SK-N-SH treated with all-trans-retinoic acid at 6 μM for 48 hours (cell line): ENCODE measurements at regions not wholly inside any gene's neighbourhood (a gene's known extent, or its start where the extent isn't known, plus 50 kb on each side); places are given as distances from the start of the nearest gene placed in this dataset.
"Not testable (repeated sequence)": the region's sequence is repeated elsewhere in the genome, so short reads cannot be mapped to it uniquely, and the experiment has no call there.

Experiments
- ATAC-seq: fragments of 200-7000 bp; cut with Tn5 transposase; 3 replicates; pipeline ENCODE4 v1.9.1; 2020; ENCODE audit warnings: mild to moderate bottlenecking, moderate library complexity
- ARNTL ChIP-seq: fragments of 450-650 bp; formaldehyde crosslinking; IDR thresholded peaks from 2 replicates; pipeline ENCODE4 v1.5.0; 2020; ENCODE audit warnings: low read depth, mild to moderate bottlenecking, moderate library complexity, borderline replicate concordance
- BACH2 ChIP-seq: fragments of 250-450 bp; sonication (Bioruptor Pico); IDR thresholded peaks from 2 replicates; pipeline ENCODE4 v1.9.0; 2021; ENCODE audit warnings: mild to moderate bottlenecking, borderline replicate concordance
- CSDC2 ChIP-seq: fragments of 250-450 bp; sonication (Bioruptor Pico); IDR thresholded peaks from 2 replicates; pipeline ENCODE4 v1.5.0; 2020; ENCODE audit warnings: mild to moderate bottlenecking, moderate library complexity
- ESRRG ChIP-seq: fragments of 250-450 bp; sonication (Bioruptor Pico); IDR thresholded peaks from 2 replicates; pipeline ENCODE4 v1.6.1; 2021; ENCODE audit warnings: mild to moderate bottlenecking
- GLIS3 ChIP-seq: fragments of 250-450 bp; sonication (Bioruptor Pico); IDR thresholded peaks from 2 replicates; pipeline ENCODE4 v1.5.0; 2020; ENCODE audit warnings: mild to moderate bottlenecking, moderate library complexity
- ISL1 ChIP-seq: fragments of 250-450 bp; sonication (Bioruptor Pico); IDR thresholded peaks from 2 replicates; pipeline ENCODE4 v2.1.2; 2022; ENCODE audit warnings: mild to moderate bottlenecking, moderate library complexity
- OSR1 ChIP-seq: fragments of 250-450 bp; sonication (Bioruptor Pico); IDR thresholded peaks from 2 replicates; pipeline ENCODE4 v1.8.0; 2022; ENCODE audit warnings: moderate library complexity, mild to moderate bottlenecking, inconsistent platforms
- PPARA ChIP-seq: fragments of 250-450 bp; sonication (Bioruptor Pico); IDR thresholded peaks from 2 replicates; pipeline ENCODE4 v1.5.0; 2020; ENCODE audit warnings: mild to moderate bottlenecking, borderline replicate concordance
- SNAI2 ChIP-seq: fragments of 250-450 bp; sonication (Bioruptor Pico); IDR thresholded peaks from 2 replicates; pipeline ENCODE4 v1.5.0; 2020; ENCODE audit warnings: mild to moderate bottlenecking, moderate library complexity
- TCF4 ChIP-seq: fragments of 250-450 bp; sonication (Bioruptor Pico); IDR thresholded peaks from 2 replicates; pipeline ENCODE4 v1.8.0; 2021; ENCODE audit warnings: mild to moderate bottlenecking, moderate library complexity, borderline replicate concordance
- TOX ChIP-seq: fragments of 250-450 bp; sonication (Bioruptor Pico); IDR thresholded peaks from 2 replicates; pipeline ENCODE4 v1.8.0; 2021; ENCODE audit warnings: mild to moderate bottlenecking, moderate library complexity, borderline replicate concordance
- ZFP3 ChIP-seq: fragments of 250-450 bp; sonication (Bioruptor Pico); IDR thresholded peaks from 2 replicates; pipeline ENCODE4 v1.5.0; 2020; ENCODE audit warnings: mild to moderate bottlenecking, moderate library complexity
- ZFP30 ChIP-seq: fragments of 450-650 bp; formaldehyde crosslinking; IDR thresholded peaks from 2 replicates; pipeline ENCODE4 v1.5.0; 2022; ENCODE audit warnings: mild to moderate bottlenecking, moderate library complexity
- ZNF565 ChIP-seq: fragments of 450-650 bp; formaldehyde crosslinking; conservative IDR thresholded peaks from 2 replicates; pipeline ENCODE4 v1.5.0; 2020; ENCODE audit warnings: low read depth, mild to moderate bottlenecking, moderate library complexity
- ZNF70 ChIP-seq: fragments of 450-650 bp; formaldehyde crosslinking; IDR thresholded peaks from 2 replicates; pipeline ENCODE4 v1.5.0; 2020; ENCODE audit warnings: mild to moderate bottlenecking, moderate library complexity
- ZNF8 ChIP-seq: fragments of 450-650 bp; formaldehyde crosslinking; IDR thresholded peaks from 2 replicates; pipeline ENCODE4 v1.5.0; 2020; ENCODE audit warnings: mild to moderate bottlenecking, moderate library complexity
- TF ChIP-seq, protein P1 (sequence below): fragments of 250-450 bp; sonication (Bioruptor Pico); IDR thresholded peaks from 2 replicates; pipeline ENCODE4 v1.8.0; 2020; ENCODE audit warnings: mild to moderate bottlenecking, moderate library complexity, borderline replicate concordance
- TF ChIP-seq, protein P2 (sequence below): fragments of 250-450 bp; sonication (Bioruptor Pico); IDR thresholded peaks from 2 replicates; pipeline ENCODE4 v1.5.0; 2020; ENCODE audit warnings: mild to moderate bottlenecking, moderate library complexity
- TF ChIP-seq, protein P3 (sequence below): fragments of 250-450 bp; sonication (Bioruptor Pico); IDR thresholded peaks from 2 replicates; pipeline ENCODE4 v1.5.1; 2020; ENCODE audit warnings: low read depth, mild to moderate bottlenecking, moderate library complexity
- TF ChIP-seq, protein P4 (sequence below): fragments of 250-450 bp; sonication (Bioruptor Pico); IDR thresholded peaks from 2 replicates; pipeline ENCODE4 v1.5.1; 2021; ENCODE audit warnings: mild to moderate bottlenecking, moderate library complexity
- TF ChIP-seq, protein P5 (sequence below): fragments of 250-450 bp; sonication (Bioruptor Pico); IDR thresholded peaks from 2 replicates; pipeline ENCODE4 v1.8.0; 2021; ENCODE audit warnings: low read depth, mild to moderate bottlenecking, moderate library complexity, borderline replicate concordance

DNA sequence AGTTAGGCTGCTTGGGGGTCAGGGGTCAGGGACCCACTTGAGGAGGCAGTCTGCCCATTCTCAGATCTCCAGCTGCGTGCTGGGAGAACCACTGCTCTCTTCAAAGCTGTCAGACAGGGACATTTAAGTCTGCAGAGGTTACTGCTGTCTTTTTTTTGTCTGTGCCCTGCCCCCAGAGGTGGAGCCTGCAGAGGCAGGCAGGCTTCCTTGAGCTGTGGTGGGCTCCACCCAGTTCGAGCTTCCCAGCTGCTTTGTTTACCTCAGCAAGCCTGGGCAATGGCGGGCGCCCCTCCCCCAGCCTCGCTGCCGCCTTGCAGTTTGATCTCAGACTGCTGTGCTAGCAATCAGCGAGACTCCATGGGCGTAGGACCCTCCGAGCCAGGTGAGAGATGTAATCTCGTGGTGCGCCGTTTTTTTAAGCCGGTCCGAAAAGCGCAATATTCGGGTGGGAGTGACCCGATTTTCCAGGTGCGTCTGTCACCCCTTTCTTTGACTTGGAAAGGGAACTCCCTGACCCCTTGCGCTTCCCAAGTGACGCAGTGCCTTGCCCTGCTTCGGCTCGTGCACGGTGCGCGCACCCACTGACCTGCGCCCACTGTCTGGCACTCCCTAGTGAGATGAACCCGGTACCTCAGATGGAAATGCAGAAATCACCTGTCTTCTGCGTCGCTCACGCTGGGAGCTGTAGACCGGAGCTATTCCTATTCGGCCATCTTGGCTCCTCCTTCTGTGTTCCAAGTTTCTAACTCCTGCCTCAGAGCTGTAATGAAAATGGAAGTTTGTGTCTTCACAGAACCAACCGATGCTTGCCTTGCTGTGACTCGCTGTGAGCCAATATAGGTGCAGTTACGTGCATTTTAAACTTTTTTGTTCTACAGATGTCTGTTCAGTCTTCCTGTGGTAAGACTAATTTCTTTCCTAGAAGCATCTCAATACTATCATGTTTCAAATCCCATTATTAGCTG lies 156.8 kb upstream of the RPS23 start:
- not testable (repeated sequence) for ATAC-seq

DNA sequence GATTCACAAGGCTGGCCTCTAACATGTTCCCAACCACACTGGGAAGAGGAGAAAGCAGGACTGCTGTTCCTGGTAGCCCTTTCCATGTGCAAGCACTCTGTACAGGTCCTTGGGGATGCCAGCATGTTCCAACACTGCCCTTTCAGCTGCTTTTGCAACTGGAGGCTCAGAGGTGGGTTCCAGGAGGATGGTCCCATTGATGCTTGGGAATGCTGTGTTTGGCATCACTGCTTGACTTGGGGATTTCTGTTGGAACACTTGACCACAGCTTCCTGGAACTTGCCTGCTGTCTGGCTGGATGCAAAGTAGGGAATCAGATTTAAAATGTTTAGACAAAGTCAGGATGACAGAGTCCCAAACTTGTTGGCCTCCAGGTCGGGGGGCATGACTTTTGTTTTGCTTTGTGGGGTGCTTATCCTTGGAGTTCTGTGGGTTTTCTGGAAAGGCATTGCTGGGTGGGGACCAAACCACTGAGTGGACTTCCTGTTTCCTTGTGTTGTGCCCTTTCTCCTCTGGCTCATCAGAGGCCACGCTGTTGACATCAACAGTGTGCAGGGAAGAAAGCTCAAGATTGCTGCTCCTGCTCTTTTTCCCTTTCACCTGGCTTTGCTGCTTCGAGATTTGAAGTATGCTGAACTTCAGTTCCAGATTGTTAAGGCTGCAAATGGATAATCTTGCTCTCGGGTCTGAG lies 148.5 kb upstream of the RPS23 start:
- ATAC-seq = no peak

DNA sequence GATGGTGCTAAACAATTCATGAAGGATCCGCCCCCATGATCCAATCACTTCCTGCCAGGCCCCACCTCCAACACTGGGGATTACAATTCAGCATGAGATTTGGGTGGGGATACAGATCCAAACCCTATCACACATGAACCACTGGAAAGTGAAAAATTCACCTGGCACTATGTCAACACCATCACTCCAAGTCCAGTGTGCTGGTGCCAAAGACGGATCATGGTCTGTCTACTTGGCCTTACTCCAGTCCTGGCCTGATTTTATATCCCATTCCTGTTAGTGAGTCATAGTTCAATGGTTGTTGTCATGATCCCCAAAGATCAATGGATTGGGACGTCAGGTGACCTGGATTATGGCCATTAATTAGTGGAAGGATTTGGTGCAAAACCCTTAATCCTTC lies 147.4 kb upstream of the RPS23 start:
- TF ChIP-seq, protein P1, sequence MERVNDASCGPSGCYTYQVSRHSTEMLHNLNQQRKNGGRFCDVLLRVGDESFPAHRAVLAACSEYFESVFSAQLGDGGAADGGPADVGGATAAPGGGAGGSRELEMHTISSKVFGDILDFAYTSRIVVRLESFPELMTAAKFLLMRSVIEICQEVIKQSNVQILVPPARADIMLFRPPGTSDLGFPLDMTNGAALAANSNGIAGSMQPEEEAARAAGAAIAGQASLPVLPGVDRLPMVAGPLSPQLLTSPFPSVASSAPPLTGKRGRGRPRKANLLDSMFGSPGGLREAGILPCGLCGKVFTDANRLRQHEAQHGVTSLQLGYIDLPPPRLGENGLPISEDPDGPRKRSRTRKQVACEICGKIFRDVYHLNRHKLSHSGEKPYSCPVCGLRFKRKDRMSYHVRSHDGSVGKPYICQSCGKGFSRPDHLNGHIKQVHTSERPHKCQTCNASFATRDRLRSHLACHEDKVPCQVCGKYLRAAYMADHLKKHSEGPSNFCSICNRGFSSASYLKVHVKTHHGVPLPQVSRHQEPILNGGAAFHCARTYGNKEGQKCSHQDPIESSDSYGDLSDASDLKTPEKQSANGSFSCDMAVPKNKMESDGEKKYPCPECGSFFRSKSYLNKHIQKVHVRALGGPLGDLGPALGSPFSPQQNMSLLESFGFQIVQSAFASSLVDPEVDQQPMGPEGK = no peak
- TF ChIP-seq SNAI2 (CRISPR knock-in tag) (no peak), ZNF565 (CRISPR knock-in tag) (no peak), ESRRG (CRISPR knock-in tag) (no peak)
- TF ChIP-seq, protein P2, sequence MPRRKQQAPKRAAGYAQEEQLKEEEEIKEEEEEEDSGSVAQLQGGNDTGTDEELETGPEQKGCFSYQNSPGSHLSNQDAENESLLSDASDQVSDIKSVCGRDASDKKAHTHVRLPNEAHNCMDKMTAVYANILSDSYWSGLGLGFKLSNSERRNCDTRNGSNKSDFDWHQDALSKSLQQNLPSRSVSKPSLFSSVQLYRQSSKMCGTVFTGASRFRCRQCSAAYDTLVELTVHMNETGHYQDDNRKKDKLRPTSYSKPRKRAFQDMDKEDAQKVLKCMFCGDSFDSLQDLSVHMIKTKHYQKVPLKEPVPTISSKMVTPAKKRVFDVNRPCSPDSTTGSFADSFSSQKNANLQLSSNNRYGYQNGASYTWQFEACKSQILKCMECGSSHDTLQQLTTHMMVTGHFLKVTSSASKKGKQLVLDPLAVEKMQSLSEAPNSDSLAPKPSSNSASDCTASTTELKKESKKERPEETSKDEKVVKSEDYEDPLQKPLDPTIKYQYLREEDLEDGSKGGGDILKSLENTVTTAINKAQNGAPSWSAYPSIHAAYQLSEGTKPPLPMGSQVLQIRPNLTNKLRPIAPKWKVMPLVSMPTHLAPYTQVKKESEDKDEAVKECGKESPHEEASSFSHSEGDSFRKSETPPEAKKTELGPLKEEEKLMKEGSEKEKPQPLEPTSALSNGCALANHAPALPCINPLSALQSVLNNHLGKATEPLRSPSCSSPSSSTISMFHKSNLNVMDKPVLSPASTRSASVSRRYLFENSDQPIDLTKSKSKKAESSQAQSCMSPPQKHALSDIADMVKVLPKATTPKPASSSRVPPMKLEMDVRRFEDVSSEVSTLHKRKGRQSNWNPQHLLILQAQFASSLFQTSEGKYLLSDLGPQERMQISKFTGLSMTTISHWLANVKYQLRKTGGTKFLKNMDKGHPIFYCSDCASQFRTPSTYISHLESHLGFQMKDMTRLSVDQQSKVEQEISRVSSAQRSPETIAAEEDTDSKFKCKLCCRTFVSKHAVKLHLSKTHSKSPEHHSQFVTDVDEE (CRISPR knock-in tag) = no peak
- ATAC-seq = no peak

More for the DNA sequence above, 148.5 kb upstream of the RPS23 start:
- TF ChIP-seq OSR1 (CRISPR knock-in tag) = no peak
- TF ChIP-seq, protein P1 = no peak
- TF ChIP-seq ZNF70 (CRISPR knock-in tag) = no peak
- no peak for TF ChIP-seq ZFP30
- TF ChIP-seq, protein P3, sequence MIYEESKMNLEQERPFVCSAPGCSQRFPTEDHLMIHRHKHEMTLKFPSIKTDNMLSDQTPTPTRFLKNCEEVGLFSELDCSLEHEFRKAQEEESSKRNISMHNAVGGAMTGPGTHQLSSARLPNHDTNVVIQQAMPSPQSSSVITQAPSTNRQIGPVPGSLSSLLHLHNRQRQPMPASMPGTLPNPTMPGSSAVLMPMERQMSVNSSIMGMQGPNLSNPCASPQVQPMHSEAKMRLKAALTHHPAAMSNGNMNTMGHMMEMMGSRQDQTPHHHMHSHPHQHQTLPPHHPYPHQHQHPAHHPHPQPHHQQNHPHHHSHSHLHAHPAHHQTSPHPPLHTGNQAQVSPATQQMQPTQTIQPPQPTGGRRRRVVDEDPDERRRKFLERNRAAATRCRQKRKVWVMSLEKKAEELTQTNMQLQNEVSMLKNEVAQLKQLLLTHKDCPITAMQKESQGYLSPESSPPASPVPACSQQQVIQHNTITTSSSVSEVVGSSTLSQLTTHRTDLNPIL (CRISPR knock-in tag) = no peak
- no peak for TF ChIP-seq TOX
- TF ChIP-seq, protein P2 (CRISPR knock-in tag) = no peak
- no peak for TF ChIP-seq BACH2 (CRISPR knock-in tag)
- TF ChIP-seq CSDC2 (CRISPR knock-in tag) = no peak
- no peak for TF ChIP-seq ISL1 (CRISPR knock-in tag)
- TF ChIP-seq ARNTL (CRISPR knock-in tag) = no peak
- TF ChIP-seq GLIS3 = no peak
- no peak for TF ChIP-seq ZFP3 (CRISPR knock-in tag)
- TF ChIP-seq, protein P4, sequence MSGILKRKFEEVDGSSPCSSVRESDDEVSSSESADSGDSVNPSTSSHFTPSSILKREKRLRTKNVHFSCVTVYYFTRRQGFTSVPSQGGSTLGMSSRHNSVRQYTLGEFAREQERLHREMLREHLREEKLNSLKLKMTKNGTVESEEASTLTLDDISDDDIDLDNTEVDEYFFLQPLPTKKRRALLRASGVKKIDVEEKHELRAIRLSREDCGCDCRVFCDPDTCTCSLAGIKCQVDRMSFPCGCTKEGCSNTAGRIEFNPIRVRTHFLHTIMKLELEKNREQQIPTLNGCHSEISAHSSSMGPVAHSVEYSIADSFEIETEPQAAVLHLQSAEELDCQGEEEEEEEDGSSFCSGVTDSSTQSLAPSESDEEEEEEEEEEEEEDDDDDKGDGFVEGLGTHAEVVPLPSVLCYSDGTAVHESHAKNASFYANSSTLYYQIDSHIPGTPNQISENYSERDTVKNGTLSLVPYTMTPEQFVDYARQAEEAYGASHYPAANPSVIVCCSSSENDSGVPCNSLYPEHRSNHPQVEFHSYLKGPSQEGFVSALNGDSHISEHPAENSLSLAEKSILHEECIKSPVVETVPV (CRISPR knock-in tag) = no peak
- no peak for TF ChIP-seq PPARA (CRISPR knock-in tag)
- no peak for TF ChIP-seq ZNF8 (CRISPR knock-in tag)
- TF ChIP-seq, protein P5, sequence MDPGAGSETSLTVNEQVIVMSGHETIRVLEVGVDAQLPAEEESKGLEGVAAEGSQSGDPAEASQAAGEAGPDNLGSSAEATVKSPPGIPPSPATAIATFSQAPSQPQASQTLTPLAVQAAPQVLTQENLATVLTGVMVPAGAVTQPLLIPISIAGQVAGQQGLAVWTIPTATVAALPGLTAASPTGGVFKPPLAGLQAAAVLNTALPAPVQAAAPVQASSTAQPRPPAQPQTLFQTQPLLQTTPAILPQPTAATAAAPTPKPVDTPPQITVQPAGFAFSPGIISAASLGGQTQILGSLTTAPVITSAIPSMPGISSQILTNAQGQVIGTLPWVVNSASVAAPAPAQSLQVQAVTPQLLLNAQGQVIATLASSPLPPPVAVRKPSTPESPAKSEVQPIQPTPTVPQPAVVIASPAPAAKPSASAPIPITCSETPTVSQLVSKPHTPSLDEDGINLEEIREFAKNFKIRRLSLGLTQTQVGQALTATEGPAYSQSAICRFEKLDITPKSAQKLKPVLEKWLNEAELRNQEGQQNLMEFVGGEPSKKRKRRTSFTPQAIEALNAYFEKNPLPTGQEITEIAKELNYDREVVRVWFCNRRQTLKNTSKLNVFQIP (CRISPR knock-in tag) = no peak
- no peak for TF ChIP-seq SNAI2 (CRISPR knock-in tag)
- TF ChIP-seq TCF4 (CRISPR knock-in tag) = no peak
